ENCODE measurements at regions not wholly inside any gene's neighbourhood (a gene's known extent, or its start where the extent isn't known, plus 50 kb on each side); places are given as distances from the start of the nearest gene placed in this dataset.

DNA sequence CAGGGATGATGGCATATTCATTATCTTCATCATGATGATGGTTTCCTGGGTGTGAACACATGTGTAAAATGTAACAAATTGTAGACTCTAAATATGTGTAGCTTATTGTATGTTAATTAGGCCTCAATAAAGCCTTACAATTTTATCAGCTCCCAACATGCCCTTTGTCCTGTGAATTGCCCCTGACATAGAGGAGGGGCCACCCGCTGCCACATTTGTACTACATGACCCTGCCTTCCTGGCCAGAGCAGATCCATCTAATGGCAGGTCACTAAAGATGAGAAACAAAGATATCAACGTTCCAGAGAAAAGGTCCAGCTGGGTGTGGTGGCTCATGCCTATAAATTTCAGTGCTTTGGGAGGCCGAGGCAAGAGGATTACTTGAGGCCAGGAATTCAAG, 117.2 kb downstream of the CAAP1 start:
- H3K4me3 Mint-ChIP-seq (ENCODE audit: unreplicated experiment), result no peak overlapping the region
- no peak overlapping the region for H3K27ac Mint-ChIP-seq (ENCODE audit: unreplicated experiment)
- H3K27me3 Mint-ChIP-seq (ENCODE audit: low read depth), result no peaks in the 10 kb centered on the region
- TF ChIP-seq CTCF (IDR thresholded peaks at IDR 0.05), result no peak
- H3K4me1 Mint-ChIP-seq (ENCODE audit: low read depth), result peaks cover 7% of the 10 kb centered on the region
- no peaks in the 10 kb centered on the region for H3K36me3 Mint-ChIP-seq (ENCODE audit: low read depth)
- DNase-seq (ENCODE audit: low spot score), result no peak
- peaks cover 7% of the 10 kb centered on the region for H3K9me3 Mint-ChIP-seq (ENCODE audit: low read depth)

DNA sequence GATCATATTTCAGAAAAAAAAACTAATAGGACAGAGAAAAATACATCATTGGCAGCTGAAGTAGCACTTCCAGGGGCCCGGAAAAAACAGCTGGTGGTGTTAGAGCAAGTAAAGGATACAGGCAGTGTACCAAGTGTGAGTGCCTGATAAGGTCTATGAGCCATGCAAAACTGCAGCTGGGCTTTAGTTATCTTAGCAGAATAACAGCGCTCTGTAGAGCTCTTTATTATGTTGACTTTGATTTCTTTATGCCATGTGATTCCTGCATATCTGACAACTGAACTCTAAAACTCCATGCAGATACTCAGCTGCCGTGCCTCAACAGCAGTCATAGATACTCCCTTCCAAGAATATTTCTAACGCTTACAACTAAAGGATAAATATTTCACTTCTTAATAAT, 119.5 kb downstream of the CAAP1 start:
- H3K4me1 Mint-ChIP-seq (ENCODE audit: low read depth), result peaks cover 2% of the 10 kb centered on the region
- no peak overlapping the region for H3K4me3 Mint-ChIP-seq (ENCODE audit: unreplicated experiment)
- no peaks in the 10 kb centered on the region for H3K27me3 Mint-ChIP-seq (ENCODE audit: low read depth)
- no peak for DNase-seq (ENCODE audit: low spot score)
- no peak overlapping the region for H3K27ac Mint-ChIP-seq (ENCODE audit: unreplicated experiment)
- peaks cover 4% of the 10 kb centered on the region for H3K9me3 Mint-ChIP-seq (ENCODE audit: low read depth)
- TF ChIP-seq CTCF (IDR thresholded peaks at IDR 0.05), result no peak
- no peaks in the 10 kb centered on the region for H3K36me3 Mint-ChIP-seq (ENCODE audit: low read depth)

GRCh38 chr9:26770821-26771220, 121.8 kb downstream of the CAAP1 start:
- no peak overlapping the region for H3K4me3 Mint-ChIP-seq (ENCODE audit: unreplicated experiment)
- H3K4me1 Mint-ChIP-seq (ENCODE audit: low read depth), result peaks cover 4% of the 10 kb centered on the region
- no peak for DNase-seq (ENCODE audit: low spot score)
- peaks cover 4% of the 10 kb centered on the region for H3K27me3 Mint-ChIP-seq (ENCODE audit: low read depth)
- H3K27ac Mint-ChIP-seq (ENCODE audit: unreplicated experiment), result no peak overlapping the region
- TF ChIP-seq CTCF (IDR thresholded peaks at IDR 0.05), result no peak
- peaks cover 4% of the 10 kb centered on the region for H3K9me3 Mint-ChIP-seq (ENCODE audit: low read depth)
- H3K36me3 Mint-ChIP-seq (ENCODE audit: low read depth), result no peaks in the 10 kb centered on the region

DNA sequence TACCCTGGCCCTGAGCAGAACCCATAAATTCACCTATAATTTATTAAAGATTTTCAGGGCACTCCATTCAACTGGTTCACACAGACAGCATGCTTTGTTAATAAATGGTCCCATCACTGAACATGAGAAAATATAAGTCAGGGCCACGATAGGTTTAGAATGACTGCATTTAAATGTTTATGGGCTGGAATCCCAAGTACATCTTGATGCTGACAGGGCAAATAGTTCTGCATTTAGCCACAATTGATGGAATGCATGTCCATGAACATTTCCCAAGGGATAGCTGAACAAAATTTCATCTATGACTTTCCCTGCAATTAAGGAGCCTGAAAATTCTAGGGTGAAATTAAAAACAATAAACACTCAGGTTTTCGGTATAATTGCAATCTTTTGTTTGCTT, 124.5 kb downstream of the CAAP1 start:
- H3K4me1 Mint-ChIP-seq (ENCODE audit: low read depth), result peaks cover 4% of the 10 kb centered on the region
- H3K27ac Mint-ChIP-seq (ENCODE audit: unreplicated experiment), result no peak overlapping the region
- H3K27me3 Mint-ChIP-seq (ENCODE audit: low read depth), result peaks cover 19% of the 10 kb centered on the region
- no peak for DNase-seq (ENCODE audit: low spot score)
- H3K4me3 Mint-ChIP-seq (ENCODE audit: unreplicated experiment), result no peak overlapping the region
- TF ChIP-seq CTCF (IDR thresholded peaks at IDR 0.05), result no peak
- H3K36me3 Mint-ChIP-seq (ENCODE audit: low read depth), result no peaks in the 10 kb centered on the region
- peaks cover 4% of the 10 kb centered on the region for H3K9me3 Mint-ChIP-seq (ENCODE audit: low read depth)

GRCh38 chr9:26760675-26761074, 131.9 kb downstream of the CAAP1 start:
- no peak for TF ChIP-seq CTCF (IDR thresholded peaks at IDR 0.05)
- Mint-ChIP-seq H3K27me3 (ENCODE audit: low read depth) (peaks cover 38% of the 10 kb centered on the region), H3K4me1 (ENCODE audit: low read depth) (no peaks in the 10 kb centered on the region), H3K27ac (ENCODE audit: unreplicated experiment) (no peak overlapping the region), H3K4me3 (ENCODE audit: unreplicated experiment) (no peak overlapping the region), H3K9me3 (ENCODE audit: low read depth) (no peaks in the 10 kb centered on the region), H3K36me3 (ENCODE audit: low read depth) (no peaks in the 10 kb centered on the region)
- DNase-seq (ENCODE audit: low spot score), result no peak
